ENCODE measurements at regions not wholly inside any gene's neighbourhood (a gene's known extent, or its start where the extent isn't known, plus 50 kb on each side); places are given as distances from the start of the nearest gene placed in this dataset.

GRCh38 chr7:13044309-13044708 is 356.9 kb downstream of the ARL4A start:
- intact Hi-C loops (cut with micrococcal nuclease) = no loop called here
- no peaks in the 10 kb centered on the region for H3K36me3 Mint-ChIP-seq (ENCODE audit: low read depth)
- ChIA-PET POLR2A (no interaction called here), CTCF (no interaction called here)
- H3K9me3 Mint-ChIP-seq = no peaks in the 10 kb centered on the region
- ATAC-seq (ENCODE audit: low read depth) (no peak), DNase-seq (no peak)
- peaks cover 4% of the 10 kb centered on the region for H3K27me3 Mint-ChIP-seq
- no peak overlapping the region for H3K27ac Mint-ChIP-seq
- no peak for TF ChIP-seq CTCF (IDR thresholded peaks at IDR 0.05)
- no peak overlapping the region for H3K4me3 Mint-ChIP-seq
- no peaks in the 10 kb centered on the region for H3K4me1 Mint-ChIP-seq

DNA sequence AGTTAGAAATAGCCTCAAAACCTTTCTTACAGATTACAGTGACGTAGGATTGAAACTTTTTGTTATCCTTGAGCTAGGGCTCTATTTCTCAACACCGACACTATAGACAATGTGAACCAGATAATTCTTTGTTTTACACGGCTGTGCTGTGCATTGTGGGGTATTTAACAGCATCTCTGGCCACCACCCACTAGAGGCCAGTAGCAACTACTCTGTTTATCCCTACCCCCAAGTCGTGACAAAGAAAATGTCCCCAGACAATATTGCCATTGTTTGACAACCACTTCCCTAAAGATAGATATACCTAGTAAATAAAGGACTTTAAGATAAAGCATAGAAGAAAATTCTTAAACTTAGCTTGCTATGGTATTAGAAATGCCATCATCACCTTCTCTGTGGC is 359.6 kb downstream of the ARL4A start:
- no peaks in the 10 kb centered on the region for H3K9me3 Mint-ChIP-seq
- no peak overlapping the region for H3K27ac Mint-ChIP-seq
- DNase-seq = no peak
- peak; percentile 28 for ATAC-seq (ENCODE audit: low read depth)
- intact Hi-C loops (cut with micrococcal nuclease) = loop anchor here (1.0 kb wide), 1 partner anchor 10 kb away; no protein-coding TSS in a partner anchor
- H3K4me1 Mint-ChIP-seq = no peaks in the 10 kb centered on the region
- H3K27me3 Mint-ChIP-seq = peaks cover 2% of the 10 kb centered on the region
- ChIA-PET CTCF (no interaction called here), POLR2A (no interaction called here)
- H3K4me3 Mint-ChIP-seq = no peak overlapping the region
- no peak for TF ChIP-seq CTCF (IDR thresholded peaks at IDR 0.05)
- H3K36me3 Mint-ChIP-seq (ENCODE audit: low read depth) = no peaks in the 10 kb centered on the region

DNA sequence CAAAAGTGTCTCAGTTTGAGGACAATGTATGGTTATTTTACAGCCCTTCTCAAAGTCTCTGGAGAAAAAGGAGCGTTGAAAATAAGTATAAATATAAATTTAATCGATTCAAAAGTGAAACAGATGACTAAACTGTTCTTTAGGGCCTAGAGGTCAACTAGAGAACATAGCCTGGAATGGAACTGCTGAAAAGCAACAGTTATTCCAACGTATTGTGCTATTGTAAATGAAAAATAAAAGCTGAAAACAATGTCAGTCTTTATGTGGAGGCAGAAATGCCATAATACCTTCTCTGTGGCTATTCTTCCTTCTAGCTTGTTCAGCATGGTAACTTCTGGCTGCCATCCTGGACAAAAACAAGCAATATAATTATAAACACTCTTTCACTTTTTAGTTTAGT is 362.5 kb downstream of the ARL4A start:
- DNase-seq = no peak
- H3K9me3 Mint-ChIP-seq = no peaks in the 10 kb centered on the region

DNA sequence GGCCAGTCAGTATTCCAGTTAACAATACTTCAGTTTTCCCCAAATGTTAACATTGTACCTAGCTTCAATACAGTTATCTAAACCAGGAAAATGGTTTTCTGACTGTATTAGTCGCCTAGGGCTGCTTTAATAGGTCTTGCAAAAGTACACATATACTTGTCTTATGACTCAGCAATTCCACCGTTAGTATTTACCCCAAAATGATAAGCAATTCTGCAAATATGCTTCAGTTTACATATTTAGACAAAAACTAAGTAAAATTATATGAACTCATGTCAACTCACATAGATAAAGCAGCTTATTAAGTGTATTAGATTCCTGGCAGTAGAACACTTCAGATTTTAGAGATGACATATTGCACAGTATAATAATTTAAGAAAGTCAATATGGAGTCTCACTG is 363.3 kb downstream of the ARL4A start:
- H3K9me3 Mint-ChIP-seq = no peaks in the 10 kb centered on the region
- ChIA-PET POLR2A (no interaction called here), CTCF (no interaction called here)
- no peaks in the 10 kb centered on the region for H3K27me3 Mint-ChIP-seq
- H3K4me1 Mint-ChIP-seq = peaks cover 11% of the 10 kb centered on the region
- no peak for DNase-seq
- no peak overlapping the region for H3K4me3 Mint-ChIP-seq
- no peak for TF ChIP-seq CTCF (IDR thresholded peaks at IDR 0.05)
- no peak overlapping the region for H3K27ac Mint-ChIP-seq
- no peaks in the 10 kb centered on the region for H3K36me3 Mint-ChIP-seq (ENCODE audit: low read depth)
- intact Hi-C loops (cut with micrococcal nuclease) = no loop called here
- ATAC-seq (ENCODE audit: low read depth) = no peak

More for the DNA sequence above, 362.5 kb downstream of the ARL4A start:
- Mint-ChIP-seq H3K27ac (no peak overlapping the region), H3K4me1 (peaks cover 3% of the 10 kb centered on the region), H3K27me3 (no peaks in the 10 kb centered on the region), H3K4me3 (no peak overlapping the region), H3K36me3 (ENCODE audit: low read depth) (no peaks in the 10 kb centered on the region)
- ChIA-PET POLR2A (no interaction called here), CTCF (no interaction called here)
- no peak for ATAC-seq (ENCODE audit: low read depth)
- intact Hi-C loops (cut with micrococcal nuclease) = no loop called here
- no peak for TF ChIP-seq CTCF (IDR thresholded peaks at IDR 0.05)

DNA sequence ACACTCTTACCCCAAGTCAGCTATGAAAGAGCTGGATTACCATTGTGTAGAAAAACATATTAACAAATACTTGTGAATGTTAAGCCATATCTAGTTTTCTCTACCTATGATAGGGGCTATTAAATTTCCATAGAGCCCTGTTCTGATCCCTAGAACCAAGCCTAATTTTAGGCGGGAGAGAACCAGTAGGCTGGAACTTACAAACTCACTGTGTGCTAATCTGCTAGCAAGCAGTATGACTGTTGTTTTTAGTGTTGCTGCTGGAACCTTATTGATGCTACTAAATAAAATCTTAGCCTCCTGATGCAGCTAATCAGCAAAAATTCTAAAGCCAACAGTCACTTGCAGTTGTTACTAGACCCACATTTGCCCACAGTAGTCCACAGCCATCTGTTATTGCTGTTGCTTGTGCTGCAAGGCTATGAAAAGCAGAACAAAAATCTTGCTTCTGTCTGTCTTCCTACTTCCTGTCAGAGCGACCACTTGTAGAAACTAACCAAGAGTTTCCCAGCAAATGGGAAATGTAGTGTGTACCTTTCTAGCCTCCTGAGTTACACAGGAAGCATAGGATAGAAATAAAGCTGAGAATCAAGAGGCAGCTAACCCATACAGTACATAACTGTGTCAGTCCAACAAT is 368.4 kb downstream of the ARL4A start:
- peak; percentile 50 for ATAC-seq (ENCODE audit: low read depth)
- CTCF ChIA-PET = interaction anchor here (1.7 kb wide), 1 partner anchor 369 kb away, joined by 4 read pairs; the partner anchor contains the start of gene ARL4A
- no peak for DNase-seq
- Mint-ChIP-seq H3K36me3 (ENCODE audit: low read depth) (no peaks in the 10 kb centered on the region), H3K27me3 (no peaks in the 10 kb centered on the region), H3K4me1 (peaks cover 44% of the 10 kb centered on the region), H3K4me3 (no peak overlapping the region), H3K9me3 (no peaks in the 10 kb centered on the region), H3K27ac (peak overlapping the region; percentile 85)
- no peak for TF ChIP-seq CTCF (IDR thresholded peaks at IDR 0.05)
- intact Hi-C loops (cut with micrococcal nuclease) = loop anchor here (5.0 kb wide), 2 partner anchors 799 to 844 kb away; partner anchors contain the start of gene TMEM106B
- POLR2A ChIA-PET = no interaction called here

All from activated B cell treated with CpG ODN at 0.5 μM for 24 hours (primary cell).